ENCODE measurements at regions not wholly inside any gene's neighbourhood (a gene's known extent, or its start where the extent isn't known, plus 50 kb on each side); places are given as distances from the start of the nearest gene placed in this dataset.
A peak's percentile ranks its signal among the peaks of the same experiment; 100 is the strongest.

DNA sequence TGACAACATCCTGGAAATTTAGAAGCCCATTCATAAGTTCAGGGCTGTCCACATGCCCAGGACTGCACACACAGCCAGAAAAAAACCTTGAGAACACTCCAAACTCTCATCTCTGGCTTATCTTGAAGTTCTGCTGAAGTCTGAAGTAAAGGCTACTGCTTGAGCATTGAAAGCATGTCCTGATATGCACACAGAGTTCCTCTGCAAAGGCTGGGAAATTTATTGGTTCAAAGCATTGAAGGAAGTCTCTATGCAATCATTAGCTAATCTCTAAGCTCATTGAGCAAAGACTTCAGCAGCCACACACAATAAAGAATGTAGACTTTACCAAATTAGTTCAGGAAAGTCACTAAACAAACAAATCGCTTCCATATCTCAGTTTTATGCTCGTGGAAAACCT lies 162.0 kb upstream of the STT3B start (continued):
- TF ChIP-seq ZNF235 (CRISPR knock-in tag; IDR thresholded peaks at IDR 0.05; ENCODE audit: borderline replicate concordance) (no peak), MXD4 (CRISPR knock-in tag; IDR thresholded peaks at IDR 0.05) (no peak), SOX13 (IDR thresholded peaks at IDR 0.05) (no peak), SOX13 (CRISPR knock-in tag; conservative IDR thresholded peaks at IDR 0.05 in 1 of 2, IDR thresholded peaks at IDR 0.05 in 1 of 2) (peak in 1 of 2 experiments; percentile 35; a peak in 1 of 4 replicates), EZH2 (conservative IDR thresholded peaks at IDR 0.05; ENCODE audit: low read depth, low read length) (no peak), FOSL2 (CRISPR knock-in tag; IDR thresholded peaks at IDR 0.05) (0 out of 2 replicates have a peak, but pooled peaks have one; percentile 5), RCOR2 (CRISPR knock-in tag; IDR thresholded peaks at IDR 0.05) (peak; percentile 25; the same call in 1 of the 2 replicates), CREM (IDR thresholded peaks at IDR 0.05) (peak; percentile 51; the same call in 1 of the 2 replicates), CREM (CRISPR knock-in tag; IDR thresholded peaks at IDR 0.05) (no peak), CHD4 (IDR thresholded peaks at IDR 0.05; ENCODE audit: borderline replicate concordance, low read length) (no peak), GZF1 (CRISPR knock-in tag; IDR thresholded peaks at IDR 0.05) (no peak), ZNF382 (CRISPR knock-in tag; IDR thresholded peaks at IDR 0.05; ENCODE audit: borderline replicate concordance) (no peak), ZNF629 (CRISPR knock-in tag; conservative IDR thresholded peaks at IDR 0.05) (no peak), ZNF570 (CRISPR knock-in tag; IDR thresholded peaks at IDR 0.05; ENCODE audit: borderline replicate concordance) (no peak), CHCHD3 (CRISPR knock-in tag; IDR thresholded peaks at IDR 0.05) (no peak)
- TF ChIP-seq, protein P1, sequence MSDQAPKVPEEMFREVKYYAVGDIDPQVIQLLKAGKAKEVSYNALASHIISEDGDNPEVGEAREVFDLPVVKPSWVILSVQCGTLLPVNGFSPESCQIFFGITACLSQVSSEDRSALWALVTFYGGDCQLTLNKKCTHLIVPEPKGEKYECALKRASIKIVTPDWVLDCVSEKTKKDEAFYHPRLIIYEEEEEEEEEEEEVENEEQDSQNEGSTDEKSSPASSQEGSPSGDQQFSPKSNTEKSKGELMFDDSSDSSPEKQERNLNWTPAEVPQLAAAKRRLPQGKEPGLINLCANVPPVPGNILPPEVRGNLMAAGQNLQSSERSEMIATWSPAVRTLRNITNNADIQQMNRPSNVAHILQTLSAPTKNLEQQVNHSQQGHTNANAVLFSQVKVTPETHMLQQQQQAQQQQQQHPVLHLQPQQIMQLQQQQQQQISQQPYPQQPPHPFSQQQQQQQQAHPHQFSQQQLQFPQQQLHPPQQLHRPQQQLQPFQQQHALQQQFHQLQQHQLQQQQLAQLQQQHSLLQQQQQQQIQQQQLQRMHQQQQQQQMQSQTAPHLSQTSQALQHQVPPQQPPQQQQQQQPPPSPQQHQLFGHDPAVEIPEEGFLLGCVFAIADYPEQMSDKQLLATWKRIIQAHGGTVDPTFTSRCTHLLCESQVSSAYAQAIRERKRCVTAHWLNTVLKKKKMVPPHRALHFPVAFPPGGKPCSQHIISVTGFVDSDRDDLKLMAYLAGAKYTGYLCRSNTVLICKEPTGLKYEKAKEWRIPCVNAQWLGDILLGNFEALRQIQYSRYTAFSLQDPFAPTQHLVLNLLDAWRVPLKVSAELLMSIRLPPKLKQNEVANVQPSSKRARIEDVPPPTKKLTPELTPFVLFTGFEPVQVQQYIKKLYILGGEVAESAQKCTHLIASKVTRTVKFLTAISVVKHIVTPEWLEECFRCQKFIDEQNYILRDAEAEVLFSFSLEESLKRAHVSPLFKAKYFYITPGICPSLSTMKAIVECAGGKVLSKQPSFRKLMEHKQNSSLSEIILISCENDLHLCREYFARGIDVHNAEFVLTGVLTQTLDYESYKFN (CRISPR knock-in tag; conservative IDR thresholded peaks at IDR 0.05), result no peak; the same call in 1 of the 2 replicates
- TF ChIP-seq, protein P2, sequence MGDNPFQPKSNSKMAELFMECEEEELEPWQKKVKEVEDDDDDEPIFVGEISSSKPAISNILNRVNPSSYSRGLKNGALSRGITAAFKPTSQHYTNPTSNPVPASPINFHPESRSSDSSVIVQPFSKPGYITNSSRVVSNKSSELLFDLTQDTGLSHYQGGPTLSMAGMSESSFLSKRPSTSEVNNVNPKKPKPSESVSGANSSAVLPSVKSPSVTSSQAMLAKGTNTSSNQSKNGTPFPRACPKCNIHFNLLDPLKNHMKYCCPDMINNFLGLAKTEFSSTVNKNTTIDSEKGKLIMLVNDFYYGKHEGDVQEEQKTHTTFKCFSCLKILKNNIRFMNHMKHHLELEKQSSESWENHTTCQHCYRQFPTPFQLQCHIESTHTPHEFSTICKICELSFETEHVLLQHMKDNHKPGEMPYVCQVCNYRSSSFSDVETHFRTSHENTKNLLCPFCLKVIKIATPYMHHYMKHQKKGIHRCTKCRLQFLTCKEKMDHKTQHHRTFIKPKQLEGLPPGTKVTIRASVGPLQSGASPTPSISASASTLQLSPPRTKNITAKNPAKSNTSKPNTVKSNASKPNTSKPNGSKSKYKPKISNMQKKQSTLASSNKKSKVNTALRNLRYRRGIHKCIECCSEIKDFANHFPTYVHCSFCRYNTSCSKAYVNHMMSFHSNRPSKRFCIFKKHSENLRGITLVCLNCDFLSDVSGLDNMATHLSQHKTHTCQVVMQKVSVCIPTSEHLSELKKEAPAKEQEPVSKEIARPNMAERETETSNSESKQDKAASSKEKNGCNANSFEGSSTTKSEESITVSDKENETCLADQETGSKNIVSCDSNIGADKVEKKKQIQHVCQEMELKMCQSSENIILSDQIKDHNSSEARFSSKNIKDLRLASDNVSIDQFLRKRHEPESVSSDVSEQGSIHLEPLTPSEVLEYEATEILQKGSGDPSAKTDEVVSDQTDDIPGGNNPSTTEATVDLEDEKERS (CRISPR knock-in tag; IDR thresholded peaks at IDR 0.05), result no peak
- TF ChIP-seq, protein P3, sequence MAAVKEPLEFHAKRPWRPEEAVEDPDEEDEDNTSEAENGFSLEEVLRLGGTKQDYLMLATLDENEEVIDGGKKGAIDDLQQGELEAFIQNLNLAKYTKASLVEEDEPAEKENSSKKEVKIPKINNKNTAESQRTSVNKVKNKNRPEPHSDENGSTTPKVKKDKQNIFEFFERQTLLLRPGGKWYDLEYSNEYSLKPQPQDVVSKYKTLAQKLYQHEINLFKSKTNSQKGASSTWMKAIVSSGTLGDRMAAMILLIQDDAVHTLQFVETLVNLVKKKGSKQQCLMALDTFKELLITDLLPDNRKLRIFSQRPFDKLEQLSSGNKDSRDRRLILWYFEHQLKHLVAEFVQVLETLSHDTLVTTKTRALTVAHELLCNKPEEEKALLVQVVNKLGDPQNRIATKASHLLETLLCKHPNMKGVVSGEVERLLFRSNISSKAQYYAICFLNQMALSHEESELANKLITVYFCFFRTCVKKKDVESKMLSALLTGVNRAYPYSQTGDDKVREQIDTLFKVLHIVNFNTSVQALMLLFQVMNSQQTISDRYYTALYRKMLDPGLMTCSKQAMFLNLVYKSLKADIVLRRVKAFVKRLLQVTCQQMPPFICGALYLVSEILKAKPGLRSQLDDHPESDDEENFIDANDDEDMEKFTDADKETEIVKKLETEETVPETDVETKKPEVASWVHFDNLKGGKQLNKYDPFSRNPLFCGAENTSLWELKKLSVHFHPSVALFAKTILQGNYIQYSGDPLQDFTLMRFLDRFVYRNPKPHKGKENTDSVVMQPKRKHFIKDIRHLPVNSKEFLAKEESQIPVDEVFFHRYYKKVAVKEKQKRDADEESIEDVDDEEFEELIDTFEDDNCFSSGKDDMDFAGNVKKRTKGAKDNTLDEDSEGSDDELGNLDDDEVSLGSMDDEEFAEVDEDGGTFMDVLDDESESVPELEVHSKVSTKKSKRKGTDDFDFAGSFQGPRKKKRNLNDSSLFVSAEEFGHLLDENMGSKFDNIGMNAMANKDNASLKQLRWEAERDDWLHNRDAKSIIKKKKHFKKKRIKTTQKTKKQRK (IDR thresholded peaks at IDR 0.05; ENCODE audit: low read length), result no peak
- TF ChIP-seq, protein P4, sequence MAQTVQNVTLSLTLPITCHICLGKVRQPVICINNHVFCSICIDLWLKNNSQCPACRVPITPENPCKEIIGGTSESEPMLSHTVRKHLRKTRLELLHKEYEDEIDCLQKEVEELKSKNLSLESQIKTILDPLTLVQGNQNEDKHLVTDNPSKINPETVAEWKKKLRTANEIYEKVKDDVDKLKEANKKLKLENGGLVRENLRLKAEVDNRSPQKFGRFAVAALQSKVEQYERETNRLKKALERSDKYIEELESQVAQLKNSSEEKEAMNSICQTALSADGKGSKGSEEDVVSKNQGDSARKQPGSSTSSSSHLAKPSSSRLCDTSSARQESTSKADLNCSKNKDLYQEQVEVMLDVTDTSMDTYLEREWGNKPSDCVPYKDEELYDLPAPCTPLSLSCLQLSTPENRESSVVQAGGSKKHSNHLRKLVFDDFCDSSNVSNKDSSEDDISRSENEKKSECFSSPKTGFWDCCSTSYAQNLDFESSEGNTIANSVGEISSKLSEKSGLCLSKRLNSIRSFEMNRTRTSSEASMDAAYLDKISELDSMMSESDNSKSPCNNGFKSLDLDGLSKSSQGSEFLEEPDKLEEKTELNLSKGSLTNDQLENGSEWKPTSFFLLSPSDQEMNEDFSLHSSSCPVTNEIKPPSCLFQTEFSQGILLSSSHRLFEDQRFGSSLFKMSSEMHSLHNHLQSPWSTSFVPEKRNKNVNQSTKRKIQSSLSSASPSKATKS (CRISPR knock-in tag; IDR thresholded peaks at IDR 0.05), result no peak

Measured in HepG2 (cell line).